K562 (cell line): ENCODE measurements at regions not wholly inside any gene's neighbourhood (a gene's known extent, or its start where the extent isn't known, plus 50 kb on each side); places are given as distances from the start of the nearest gene placed in this dataset.

ENCODE experiments used
- ATAC-seq: fragments of 200-7000 bp; cut with Tn5 transposase; 3 replicates; pipeline ENCODE4 v1.9.1; 2020; ENCODE audit warnings: moderate library complexity
- BruUV-seq: library from RNA; stranded (reverse); fragments of 400-500 nt; replicated peaks from 2 replicates; lab custom pipeline; 2021; lab: Mats Ljungman, UMichigan
- CTCF ChIA-PET: fragments of 300-600 bp; formaldehyde crosslinking; extraction: SDS; loops from one replicate; lab custom pipeline; 2021; ENCODE audit warnings: low intra/inter-chr PET ratio; lab: Yijun Ruan, JAX
- POLR2A ChIA-PET: fragments of 300-600, 350-650 bp; sonication (Branson Sonifier 250); formaldehyde crosslinking; extraction: SDS; loops from one replicate; lab custom pipeline; 2021; ENCODE audit warnings: antibody characterized with exemption, inconsistent platforms; lab: Yijun Ruan, JAX
- DNase-seq, 4 experiments: peaks; one replicate each; pipeline versions ENCODE4 v3.0.0 to v3.0.0-alpha.2; 2011 to 2018; ENCODE audit warnings: low spot score in 3 of 4, mixed read lengths in 3 of 4; ENCODE audit errors: extremely low read depth in 1 of 4
- FAIRE-seq: peaks from 2 replicates; lab custom pipeline; 2011; peaks lifted over from hg19 to GRCh38; lab: Jason Lieb, UNC
- H2AFZ ChIP-seq: 2 replicates; pipeline ENCODE4 v1.6.0; 2011; ENCODE audit warnings: low read depth, low read length, control low read depth, inconsistent platforms
- H3K27ac ChIP-seq: fragments of 200-600 bp; 3 replicates; pipeline ENCODE4 v1.8.0; 2011; ENCODE audit warnings: low read depth, mild to moderate bottlenecking, control low read depth, inconsistent platforms, low read length, moderate library complexity, mixed read lengths; ENCODE audit errors: extremely low read depth
- H3K27me3 ChIP-seq, 2 experiments: fragments of 300-600 bp in 1 of 2; 2 replicates in 1 of 2; 3 replicates in 1 of 2; pipeline versions ENCODE4 v1.6.0 to v1.8.0; 2011; ENCODE audit warnings: inconsistent platforms in 2 of 2, low read length in 2 of 2, mild to moderate bottlenecking in 1 of 2, mixed read lengths in 1 of 2, moderate library complexity in 1 of 2; ENCODE audit not compliant: control insufficient read depth in 2 of 2, insufficient read depth in 2 of 2
- H3K36me3 ChIP-seq: fragments of 300-600 bp; 3 replicates; pipeline ENCODE4 v1.8.0; 2011; ENCODE audit warnings: mild to moderate bottlenecking, low read length, inconsistent platforms; ENCODE audit not compliant: control insufficient read depth, insufficient read depth
- H3K4me1 ChIP-seq, 2 experiments: fragments of 200-600 bp in 1 of 2; replicated peaks in 1 of 2; 2 replicates in 1 of 2; 3 replicates in 1 of 2; pipeline versions ENCODE4 v1.5.1 to v1.8.0; 2011; ENCODE audit warnings: inconsistent platforms in 2 of 2, low read length in 2 of 2, mild to moderate bottlenecking in 1 of 2, mixed read lengths in 1 of 2, moderate library complexity in 1 of 2; ENCODE audit not compliant: control insufficient read depth in 2 of 2, insufficient read depth in 2 of 2
- H3K4me2 ChIP-seq: 2 replicates; pipeline ENCODE4 v1.6.1; 2011; ENCODE audit warnings: low read length, control low read depth, inconsistent platforms, mixed read lengths; ENCODE audit not compliant: insufficient read depth
- H3K4me3 ChIP-seq: fragments of 200-600 bp; sonication (generic), shearing (Covaris generic); 2 replicates; pipeline ENCODE4 v1.5.1; 2016; ENCODE audit warnings: control low read depth, inconsistent platforms
- H3K79me2 ChIP-seq: fragments of 200-600 bp; 3 replicates; pipeline ENCODE4 v1.8.0; 2011; ENCODE audit warnings: low read length, inconsistent platforms; ENCODE audit not compliant: control insufficient read depth, insufficient read depth
- H3K9ac ChIP-seq, 2 experiments: 2 replicates each; pipeline versions ENCODE4 v1.6.0 to v1.6.1; 2011; ENCODE audit warnings: low read depth in 2 of 2, low read length in 2 of 2, control low read depth in 1 of 2, inconsistent platforms in 1 of 2, mild to moderate bottlenecking in 1 of 2, mixed read lengths in 1 of 2; ENCODE audit not compliant: insufficient read depth in 1 of 2
- H3K9me1 ChIP-seq: one replicate; pipeline ENCODE4 v1.6.0; 2011; ENCODE audit warnings: inconsistent platforms, mild to moderate bottlenecking, low read length, moderate library complexity; ENCODE audit not compliant: control insufficient read depth, insufficient read depth
- H3K9me3 ChIP-seq: replicated peaks from 2 replicates; pipeline ENCODE4 v1.5.1; 2011; ENCODE audit warnings: low read depth, low read length, inconsistent platforms; ENCODE audit not compliant: control insufficient read depth, insufficient read depth
- H4K20me1 ChIP-seq: replicated peaks from 2 replicates; pipeline ENCODE4 v1.6.1; 2011; ENCODE audit warnings: low read length, inconsistent platforms, mixed read lengths; ENCODE audit not compliant: control insufficient read depth, insufficient read depth
- ATF7 ChIP-seq: fragments of 450-650 bp; IDR thresholded peaks from 2 replicates; pipeline ENCODE4 v1.7.1; 2014; ENCODE audit warnings: mild to moderate bottlenecking, moderate library complexity
- CREBBP ChIP-seq: IDR thresholded peaks from one replicate; pipeline ENCODE4 v1.6.1; 2012; ENCODE audit warnings: low read depth, mild to moderate bottlenecking, control low read depth, inconsistent platforms, low read length
- KLF1 ChIP-seq: fragments of 450-650 bp; IDR thresholded peaks from 2 replicates; pipeline ENCODE4 v1.6.1; 2016; ENCODE audit warnings: missing genetic modification characterization, missing compliant biosample characterization
- NRF1 ChIP-seq, 2 experiments: fragments of 450-650 bp; IDR thresholded peaks in 1 of 2; conservative IDR thresholded peaks in 1 of 2; 2 replicates each; pipeline ENCODE4 v1.6.1; 2014; ENCODE audit warnings: mild to moderate bottlenecking in 2 of 2
- VEZF1 ChIP-seq: fragments of 200-800 bp; sonication (Bioruptor generic); IDR thresholded peaks from 2 replicates; pipeline ENCODE4 v1.6.1; 2017; ENCODE audit warnings: missing genetic modification characterization, missing compliant biosample characterization
- WGBS: fragments of 100-300 bp; shearing (Covaris generic); methylation state at CpG from one replicate; pipeline ENCODE4 v1.1.6; 2016; ENCODE audit warnings: low coverage, mixed read lengths; ENCODE audit not compliant: insufficient coverage; ENCODE audit errors: missing lambda C conversion rate; 5-methylcytosine and 5-hydroxymethylcytosine counted together
- in situ Hi-C: fragments of 300-500 bp; cut with MboI; formaldehyde crosslinking; loops from 4 replicates; pipeline ENCODE4 v1.15.0; 2018; ENCODE audit warnings: inconsistent platforms, mixed read lengths
- intact Hi-C: fragments of 100-400 bp; cut with micrococcal nuclease; formaldehyde crosslinking; loops from 2 replicates; pipeline ENCODE4 v1.14.2; 2022

- WGBS = under 1% methylated on average over 13 of the region's 13 CpGs
- H3K9me3 ChIP-seq = no peaks in the 10 kb centered on the region
- H3K36me3 ChIP-seq = no peaks in the 10 kb centered on the region
- DNase-seq = no peak
- no peaks in the 10 kb centered on the region for H3K4me1 ChIP-seq
- no peak overlapping the region for H3K27ac ChIP-seq
- no peak overlapping the region for H3K4me3 ChIP-seq
- peaks cover 3 to 27% of the 10 kb centered on the region in 2 experiments; a peak in 3 of 5 replicates for H3K27me3 ChIP-seq
- no peaks in the 10 kb centered on the region for H4K20me1 ChIP-seq
- TF ChIP-seq VEZF1 (CRISPR knock-in tag) (no peak), KLF1 (tag) (no peak), ATF7 (no peak), CREBBP (no peak), NRF1 (conservative IDR thresholded peaks at IDR 0.05 in 1 of 2, IDR thresholded peaks at IDR 0.05 in 1 of 2) (no peak)
- ATAC-seq = no peak
- CTCF ChIA-PET = no interaction called here
- H2AFZ ChIP-seq = no peak overlapping the region
- no peaks in the 10 kb centered on the region for H3K79me2 ChIP-seq
- in situ Hi-C loops (no loop called here), intact Hi-C loops (no loop called here)
- no peak overlapping the region for H3K9ac ChIP-seq
- FAIRE-seq = no peak
- BruUV-seq = no TSS peak
- no peak overlapping the region for H3K4me2 ChIP-seq
- no peaks in the 10 kb centered on the region for H3K9me1 ChIP-seq
- POLR2A ChIA-PET = interaction anchor here (0.7 kb wide), 1 partner anchor 720 kb away, joined by 3 read pairs; no protein-coding TSS in a partner anchor
These were observed 375.6 kb downstream of the FBXW7 start for GRCh38 chr4:152160225-152160800.
